Prostate gland (tissue), 2 donors: ENCODE measurements at regions not wholly inside any gene's neighbourhood (a gene's known extent, or its start where the extent isn't known, plus 50 kb on each side); places are given as distances from the start of the nearest gene placed in this dataset.

ENCODE experiments used
- DNase-seq: peaks from one replicate; pipeline ENCODE4 v3.0.0-alpha.2; 2019; ENCODE audit warnings: low spot score
- H3K27ac ChIP-seq, 2 donors: fragments of 200-600 bp; sonication (generic); 2 replicates each; pipeline ENCODE4 v1.5.1; 2017 to 2019
- H3K27me3 ChIP-seq: fragments of 200-600 bp; sonication (generic); replicated peaks from 2 replicates; pipeline ENCODE4 v1.5.1; 2019; ENCODE audit not compliant: insufficient read depth
- H3K36me3 ChIP-seq, 2 donors: fragments of 200-600 bp; sonication (generic); 1 replicate in 1 of 2; 2 replicates in 1 of 2; pipeline versions ENCODE4 v1.5.1 to v1.8.1; 2017 to 2019
- H3K4me1 ChIP-seq: fragments of 200-600 bp; sonication (generic); replicated peaks from 2 replicates; pipeline ENCODE4 v1.5.1; 2019
- H3K4me3 ChIP-seq, 2 donors: fragments of 200-600 bp; sonication (generic); 2 replicates each; pipeline ENCODE4 v1.5.1; 2017 to 2019
- H3K9me3 ChIP-seq: fragments of 200-600 bp; sonication (generic); 2 replicates; pipeline ENCODE4 v1.5.1; 2017
- CTCF ChIP-seq, 4 experiments: fragments of 200-600 bp in 2 of 4; fragments of 450-650 bp in 2 of 4; sonication (generic) in 2 of 4; IDR thresholded peaks; 1 replicate in 3 of 4; 2 replicates in 1 of 4; pipeline ENCODE4 v1.5.1; 2016 to 2019; ENCODE audit warnings: antibody characterized with exemption in 4 of 4, mild to moderate bottlenecking in 2 of 4, moderate library complexity in 2 of 4
- POLR2A ChIP-seq: fragments of 450-650 bp; IDR thresholded peaks from one replicate; pipeline ENCODE4 v1.6.1; 2016; ENCODE audit warnings: antibody characterized with exemption, mild to moderate bottlenecking
- POLR2AphosphoS5 ChIP-seq: sonication (generic); formaldehyde crosslinking; IDR thresholded peaks from one replicate; pipeline ENCODE4 v1.6.1; 2017; ENCODE audit warnings: antibody characterized with exemption
- WGBS: methylation state at CpG from one replicate; pipeline ENCODE4 v1.1.5; 2018; 5-methylcytosine and 5-hydroxymethylcytosine counted together
- intact Hi-C: fragments of 100-400 bp; cut with DNase I; formaldehyde crosslinking; loops from one replicate; pipeline ENCODE4 v1.14.2; 2022

- no peak for DNase-seq
- Histone ChIP-seq H3K4me1 (no peaks in the 10 kb centered on the region), H3K27me3 (no peaks in the 10 kb centered on the region), H3K27ac (no peak overlapping the region), H3K36me3 (no peaks in the 10 kb centered on the region), H3K4me3 (no peak overlapping the region), H3K9me3 (no peaks in the 10 kb centered on the region)
- intact Hi-C loops, result no loop called here
- 85% methylated on average over 4 of the region's 4 CpGs for WGBS
- TF ChIP-seq POLR2A, result no peak
- no peak for TF ChIP-seq POLR2AphosphoS5
- no peak for TF ChIP-seq CTCF (IDR thresholded peaks at IDR 0.05)
Measured at GRCh38 chr1:221166559-221167318, 287.5 kb downstream of the HLX start.

GRCh38 chr1:221169447-221169889, 290.2 kb downstream of the HLX start:
- H3K9me3 ChIP-seq, result no peaks in the 10 kb centered on the region
- H3K27me3 ChIP-seq, result no peaks in the 10 kb centered on the region
- DNase-seq, result no peak
- no peaks in the 10 kb centered on the region for H3K4me1 ChIP-seq
- intact Hi-C loops, result no loop called here
- no peak overlapping the region for H3K27ac ChIP-seq
- TF ChIP-seq POLR2A (no peak), POLR2AphosphoS5 (no peak), CTCF (IDR thresholded peaks at IDR 0.05) (no peak)
- H3K4me3 ChIP-seq, result no peak overlapping the region
- 48% methylated on average over 2 of the region's 2 CpGs for WGBS
- no peaks in the 10 kb centered on the region for H3K36me3 ChIP-seq

- no peaks in the 10 kb centered on the region for H3K27me3 ChIP-seq
- H3K4me3 ChIP-seq, result no peak overlapping the region
- H3K4me1 ChIP-seq, result no peaks in the 10 kb centered on the region
- no peak for DNase-seq
- no peak overlapping the region for H3K27ac ChIP-seq
- no peak for TF ChIP-seq POLR2A
- no peak for TF ChIP-seq CTCF (IDR thresholded peaks at IDR 0.05)
- TF ChIP-seq POLR2AphosphoS5, result no peak
- H3K36me3 ChIP-seq, result no peaks in the 10 kb centered on the region
- H3K9me3 ChIP-seq, result no peaks in the 10 kb centered on the region
- intact Hi-C loops, result no loop called here
Measured at GRCh38 chr1:221170171-221170570, 290.9 kb downstream of the HLX start.

- H3K27ac ChIP-seq, result no peak overlapping the region
- 86% methylated on average over 2 of the region's 2 CpGs for WGBS
Measured at GRCh38 chr1:221171768-221172167, 292.5 kb downstream of the HLX start.

More at GRCh38 chr1:221171768-221172167, 292.5 kb downstream of the HLX start:
- no peak overlapping the region for H3K4me3 ChIP-seq
- no peaks in the 10 kb centered on the region for H3K36me3 ChIP-seq
- H3K9me3 ChIP-seq, result no peaks in the 10 kb centered on the region
- no peak for TF ChIP-seq CTCF (IDR thresholded peaks at IDR 0.05)
- no peak for TF ChIP-seq POLR2AphosphoS5
- TF ChIP-seq POLR2A, result no peak
- no peaks in the 10 kb centered on the region for H3K27me3 ChIP-seq
- no peak for DNase-seq
- no peaks in the 10 kb centered on the region for H3K4me1 ChIP-seq
- intact Hi-C loops, result no loop called here
